AG09319 (cell line): ENCODE measurements at regions not wholly inside any gene's neighbourhood (a gene's known extent, or its start where the extent isn't known, plus 50 kb on each side); places are given as distances from the start of the nearest gene placed in this dataset.

ENCODE experiments used
- DNase-seq: peaks from one replicate; pipeline ENCODE4 v3.0.0-alpha.2; 2010; ENCODE audit warnings: low read depth; ENCODE audit errors: extremely low read depth
- CTCF ChIP-seq: IDR thresholded peaks from 2 replicates; pipeline ENCODE4 v1.5.1; 2011; ENCODE audit warnings: low read depth, mild to moderate bottlenecking, inconsistent platforms, low read length, moderate library complexity

- TF ChIP-seq CTCF, result no peak
- DNase-seq, result no peak
These were observed 457.2 kb upstream of the MEX3C start for GRCh38 chr18:51654488-51655326.

GRCh38 chr18:51655327-51655698 is 457.8 kb upstream of the MEX3C start:
- DNase-seq, result no peak
- no peak for TF ChIP-seq CTCF

- no peak for TF ChIP-seq CTCF
- no peak for DNase-seq
These were observed 458.8 kb upstream of the MEX3C start for GRCh38 chr18:51656249-51656648.

GRCh38 chr18:51658436-51658835 is 461.0 kb upstream of the MEX3C start:
- TF ChIP-seq CTCF, result no peak
- no peak for DNase-seq

- no peak for DNase-seq
These were observed 462.3 kb upstream of the MEX3C start for GRCh38 chr18:51659781-51660180.

GRCh38 chr18:51660188-51660715 is 462.8 kb upstream of the MEX3C start:
- no peak for TF ChIP-seq CTCF
- DNase-seq, result no peak

More at GRCh38 chr18:51659781-51660180, 462.3 kb upstream of the MEX3C start:
- no peak for TF ChIP-seq CTCF

- TF ChIP-seq CTCF, result no peak
- no peak for DNase-seq
These were observed 466.8 kb upstream of the MEX3C start for GRCh38 chr18:51664236-51664635.
